HepG2 (cell line): ENCODE measurements at regions not wholly inside any gene's neighbourhood (a gene's known extent, or its start where the extent isn't known, plus 50 kb on each side); places are given as distances from the start of the nearest gene placed in this dataset.
A peak's percentile ranks its signal among the peaks of the same experiment; 100 is the strongest.

Source experiments
- ATAC-seq: fragments of 200-7000 bp; cut with Tn5 transposase; 3 replicates; pipeline ENCODE4 v1.9.1; 2020; ENCODE audit warnings: mild to moderate bottlenecking, moderate library complexity
- BruUV-seq: library from RNA; stranded (reverse); fragments of 400-500 nt; replicated peaks from 2 replicates; lab custom pipeline; 2021; lab: Mats Ljungman, UMichigan
- CTCF ChIA-PET: fragments of 300-600 bp; formaldehyde crosslinking; extraction: SDS; loops from one replicate; lab custom pipeline; 2021; ENCODE audit warnings: low total read pairs, inconsistent platforms, low intra/inter-chr PET ratio; lab: Yijun Ruan, JAX
- POLR2A ChIA-PET: fragments of 350-600 bp; sonication (Branson Sonifier 250); formaldehyde crosslinking; loops from one replicate; lab custom pipeline; 2020; ENCODE audit warnings: antibody characterized with exemption, inconsistent platforms; lab: Yijun Ruan, JAX
- DNase-seq: peaks from one replicate; pipeline ENCODE4 v3.0.0-alpha.2; 2015; ENCODE audit warnings: low spot score
- FAIRE-seq: peaks from 3 replicates; lab custom pipeline; 2011; peaks lifted over from hg19 to GRCh38; lab: Jason Lieb, UNC
- H2AFZ ChIP-seq: one replicate; pipeline ENCODE4 v1.6.1; 2011; ENCODE audit warnings: low read length, inconsistent platforms
- H3K27ac ChIP-seq: fragments of 300-600 bp; 3 replicates; pipeline ENCODE4 v1.8.0; 2011; ENCODE audit warnings: mixed run types, mild to moderate bottlenecking, mixed read lengths, low read length, inconsistent platforms; ENCODE audit not compliant: insufficient read depth; ENCODE audit errors: extremely low read length
- H3K27me3 ChIP-seq, 2 experiments: fragments of 200-600 bp in 1 of 2; 2 replicates in 1 of 2; 3 replicates in 1 of 2; pipeline versions ENCODE4 v1.6.0 to v1.8.0; 2011; ENCODE audit warnings: low read length in 2 of 2, mild to moderate bottlenecking in 2 of 2, moderate library complexity in 2 of 2, inconsistent platforms in 1 of 2; ENCODE audit not compliant: insufficient read depth in 2 of 2, control insufficient read depth in 1 of 2
- H3K36me3 ChIP-seq, 2 experiments: fragments of 200-600 bp in 1 of 2; replicated peaks in 1 of 2; 2 replicates in 1 of 2; 3 replicates in 1 of 2; pipeline versions ENCODE4 v1.5.1 to v1.8.0; 2011; ENCODE audit warnings: low read length in 2 of 2, inconsistent platforms in 1 of 2; ENCODE audit not compliant: insufficient read depth in 2 of 2, control insufficient read depth in 1 of 2
- H3K4me1 ChIP-seq: 2 replicates; pipeline ENCODE4 v1.5.1; 2012; ENCODE audit warnings: low read length, inconsistent platforms; ENCODE audit not compliant: insufficient read depth
- H3K4me2 ChIP-seq: 2 replicates; pipeline ENCODE4 v1.6.0; 2011; ENCODE audit warnings: low read depth, low read length, inconsistent platforms
- H3K4me3 ChIP-seq, 3 experiments: fragments of 200-600 bp in 1 of 3; sonication (generic), shearing (Covaris generic) in 1 of 3; replicated peaks in 1 of 3; 2 replicates each; pipeline ENCODE4 v1.5.1; 2011 to 2016; ENCODE audit warnings: low read length in 3 of 3, inconsistent platforms in 2 of 3, low read depth in 2 of 3, mild to moderate bottlenecking in 2 of 3, control low read depth in 1 of 3, mixed read lengths in 1 of 3; ENCODE audit not compliant: insufficient read depth in 1 of 3
- H3K79me2 ChIP-seq: one replicate; pipeline ENCODE4 v1.6.1; 2011; ENCODE audit warnings: low read length, inconsistent platforms; ENCODE audit not compliant: insufficient read depth
- H3K9ac ChIP-seq: 2 replicates; pipeline ENCODE4 v1.6.0; 2011; ENCODE audit warnings: mild to moderate bottlenecking, low read depth, low read length, inconsistent platforms; ENCODE audit not compliant: insufficient read depth
- H3K9me3 ChIP-seq: 2 replicates; pipeline ENCODE4 v1.5.1; 2012; ENCODE audit warnings: mild to moderate bottlenecking, low read length
- H4K20me1 ChIP-seq: 2 replicates; pipeline ENCODE4 v1.6.0; 2011; ENCODE audit warnings: inconsistent platforms, mild to moderate bottlenecking, low read length, moderate library complexity; ENCODE audit not compliant: insufficient read depth
- CENPT ChIP-seq: sonication (generic); formaldehyde crosslinking; IDR thresholded peaks from 2 replicates; pipeline ENCODE4 v1.8.0; 2022; ENCODE audit warnings: low read depth, mild to moderate bottlenecking, moderate library complexity, missing genetic modification reagents
- GFI1 ChIP-seq: sonication (generic); formaldehyde crosslinking; IDR thresholded peaks from 2 replicates; pipeline ENCODE4 v1.5.0; 2020; ENCODE audit warnings: missing genetic modification reagents, mild to moderate bottlenecking, borderline replicate concordance
- HIVEP1 ChIP-seq: sonication (generic); formaldehyde crosslinking; IDR thresholded peaks from 2 replicates; pipeline ENCODE4 v1.4.0; 2020; ENCODE audit warnings: mild to moderate bottlenecking, missing genetic modification reagents
- KDM2A ChIP-seq: sonication (generic); formaldehyde crosslinking; IDR thresholded peaks from 2 replicates; pipeline ENCODE4 v1.4.0; 2020; ENCODE audit warnings: low read depth, missing genetic modification reagents, borderline replicate concordance
- POLR2A ChIP-seq, 2 experiments: IDR thresholded peaks; 2 replicates each; pipeline ENCODE4 v1.6.1; 2011; ENCODE audit warnings: low read depth in 2 of 2, low read length in 2 of 2, mild to moderate bottlenecking in 1 of 2, moderate library complexity in 1 of 2; ENCODE audit not compliant: insufficient read depth in 1 of 2
- RORA ChIP-seq: sonication (generic); formaldehyde crosslinking; IDR thresholded peaks from 2 replicates; pipeline ENCODE4 v1.5.0; 2020; ENCODE audit warnings: mild to moderate bottlenecking, missing genetic modification reagents, moderate library complexity
- ZNF235 ChIP-seq: sonication (generic); formaldehyde crosslinking; IDR thresholded peaks from 2 replicates; pipeline ENCODE4 v1.8.1; 2023; ENCODE audit warnings: mild to moderate bottlenecking, missing genetic modification reagents, borderline replicate concordance
- ZNF274 ChIP-seq: sonication (generic); formaldehyde crosslinking; IDR thresholded peaks from 2 replicates; pipeline ENCODE4 v1.5.1; 2020; ENCODE audit warnings: mild to moderate bottlenecking, missing genetic modification reagents
- ZNF598 ChIP-seq: sonication (generic); formaldehyde crosslinking; IDR thresholded peaks from 2 replicates; pipeline ENCODE4 v1.5.1; 2020; ENCODE audit warnings: mild to moderate bottlenecking, missing genetic modification reagents, borderline replicate concordance
- ZNF670 ChIP-seq: sonication (generic); formaldehyde crosslinking; IDR thresholded peaks from 2 replicates; pipeline ENCODE4 v1.8.0; 2022; ENCODE audit warnings: mild to moderate bottlenecking, missing genetic modification reagents, borderline replicate concordance
- ZNF83 ChIP-seq: sonication (generic); formaldehyde crosslinking; IDR thresholded peaks from 2 replicates; pipeline ENCODE4 v1.4.0; 2020; ENCODE audit warnings: missing genetic modification reagents, mild to moderate bottlenecking, borderline replicate concordance
- WGBS: methylation state at CpG from one replicate; pipeline ENCODE4 v1.1.6; 2017; ENCODE audit warnings: low lambda C conversion rate; 5-methylcytosine and 5-hydroxymethylcytosine counted together
- in situ Hi-C: cut with HindIII; loops from 2 replicates; pipeline ENCODE4 v1.10.0; 2017; ENCODE audit warnings: low pct_unique_long_range_greater_than_20kb; ENCODE audit not compliant: extremely low pct_ligation_motif_present
- intact Hi-C: fragments of 100-400 bp; cut with micrococcal nuclease; formaldehyde crosslinking; loops from one replicate; pipeline ENCODE4 v1.10.0; 2022; ENCODE audit not compliant: unreplicated experiment
- TF ChIP-seq, protein P1 (sequence below): sonication (generic); formaldehyde crosslinking; IDR thresholded peaks from 2 replicates; pipeline ENCODE4 v1.5.0; 2020; ENCODE audit warnings: missing genetic modification reagents
- TF ChIP-seq, protein P2 (sequence below): sonication (generic); formaldehyde crosslinking; IDR thresholded peaks from 2 replicates; pipeline ENCODE4 v1.9.0; 2021; ENCODE audit warnings: missing genetic modification reagents, borderline replicate concordance
- TF ChIP-seq, protein P3 (sequence below): sonication (generic); formaldehyde crosslinking; IDR thresholded peaks from 2 replicates; pipeline ENCODE4 v1.8.1; 2023; ENCODE audit warnings: mild to moderate bottlenecking, moderate library complexity, missing genetic modification reagents

- TF ChIP-seq, protein P1, sequence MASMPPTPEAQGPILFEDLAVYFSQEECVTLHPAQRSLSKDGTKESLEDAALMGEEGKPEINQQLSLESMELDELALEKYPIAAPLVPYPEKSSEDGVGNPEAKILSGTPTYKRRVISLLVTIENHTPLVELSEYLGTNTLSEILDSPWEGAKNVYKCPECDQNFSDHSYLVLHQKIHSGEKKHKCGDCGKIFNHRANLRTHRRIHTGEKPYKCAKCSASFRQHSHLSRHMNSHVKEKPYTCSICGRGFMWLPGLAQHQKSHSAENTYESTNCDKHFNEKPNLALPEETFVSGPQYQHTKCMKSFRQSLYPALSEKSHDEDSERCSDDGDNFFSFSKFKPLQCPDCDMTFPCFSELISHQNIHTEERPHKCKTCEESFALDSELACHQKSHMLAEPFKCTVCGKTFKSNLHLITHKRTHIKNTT (CRISPR knock-in tag), result no peak
- TF ChIP-seq ZNF83 (CRISPR knock-in tag) (0 out of 2 replicates have a peak, but pooled peaks have one; percentile 27), KDM2A (CRISPR knock-in tag) (no peak), RORA (no peak)
Observed at GRCh38 chr11:126147208-126148111, 64.0 kb downstream of the RPUSD4 start (continued).

GRCh38 chr11:126146454-126147192 lies 64.8 kb downstream of the RPUSD4 start:
- 7% methylated on average over 13 of the region's 23 CpGs for WGBS
- Histone ChIP-seq H3K9ac (peak overlapping the region; percentile 78), H3K4me2 (peak overlapping the region; percentile 100), H3K4me1 (peaks cover 78% of the 10 kb centered on the region), H3K4me3 (peak overlapping the region; percentile 46 to 83 (median 55)), H2AFZ (no peak overlapping the region), H4K20me1 (no peaks in the 10 kb centered on the region), H3K36me3 (no peaks in the 10 kb centered on the region), H3K27me3 (no peaks in the 10 kb centered on the region), H3K79me2 (no peaks in the 10 kb centered on the region), H3K9me3 (no peaks in the 10 kb centered on the region), H3K27ac (peak overlapping the region; percentile 88)
- FAIRE-seq (no peak), DNase-seq (peak; percentile 84), ATAC-seq (peak; percentile 65)
- BruUV-seq, result TSS peak; percentile 44
- intact Hi-C loops (loop anchor here (1.0 to 2.0 kb wide), 3 partner anchors 40 to 84 kb away; partner anchors contain the start of gene CDON), in situ Hi-C loops (no loop called here)
- ChIA-PET POLR2A (interaction anchor here (0.6 to 4.9 kb wide), 17 partner anchors 9 to 135 kb away, joined by 3 to 104 read pairs (median 6); partner anchors contain the start of genes CDON and FAM118B), CTCF (no interaction called here)
- TF ChIP-seq ZNF274 (0 out of 2 replicates have a peak, but pooled peaks have one; percentile 41), GFI1 (CRISPR knock-in tag) (peak; percentile 59; the same call in 1 of the 2 replicates), POLR2A (IDR thresholded peaks at IDR 0.05; ENCODE audit: insufficient read depth in 1 of 2, low read depth in 2 of 2, low read length in 2 of 2) (peak in 1 of 2 experiments; percentile 37; a peak in 1 of 4 replicates), CENPT (CRISPR knock-in tag) (no peak), HIVEP1 (CRISPR knock-in tag) (0 out of 2 replicates have a peak, but pooled peaks have one; percentile 24), ZNF670 (no peak), ZNF598 (CRISPR knock-in tag) (no peak), ZNF235 (peak; percentile 14; the same call in 1 of the 2 replicates)
- TF ChIP-seq, protein P2, sequence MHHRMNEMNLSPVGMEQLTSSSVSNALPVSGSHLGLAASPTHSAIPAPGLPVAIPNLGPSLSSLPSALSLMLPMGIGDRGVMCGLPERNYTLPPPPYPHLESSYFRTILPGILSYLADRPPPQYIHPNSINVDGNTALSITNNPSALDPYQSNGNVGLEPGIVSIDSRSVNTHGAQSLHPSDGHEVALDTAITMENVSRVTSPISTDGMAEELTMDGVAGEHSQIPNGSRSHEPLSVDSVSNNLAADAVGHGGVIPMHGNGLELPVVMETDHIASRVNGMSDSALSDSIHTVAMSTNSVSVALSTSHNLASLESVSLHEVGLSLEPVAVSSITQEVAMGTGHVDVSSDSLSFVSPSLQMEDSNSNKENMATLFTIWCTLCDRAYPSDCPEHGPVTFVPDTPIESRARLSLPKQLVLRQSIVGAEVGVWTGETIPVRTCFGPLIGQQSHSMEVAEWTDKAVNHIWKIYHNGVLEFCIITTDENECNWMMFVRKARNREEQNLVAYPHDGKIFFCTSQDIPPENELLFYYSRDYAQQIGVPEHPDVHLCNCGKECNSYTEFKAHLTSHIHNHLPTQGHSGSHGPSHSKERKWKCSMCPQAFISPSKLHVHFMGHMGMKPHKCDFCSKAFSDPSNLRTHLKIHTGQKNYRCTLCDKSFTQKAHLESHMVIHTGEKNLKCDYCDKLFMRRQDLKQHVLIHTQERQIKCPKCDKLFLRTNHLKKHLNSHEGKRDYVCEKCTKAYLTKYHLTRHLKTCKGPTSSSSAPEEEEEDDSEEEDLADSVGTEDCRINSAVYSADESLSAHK (CRISPR knock-in tag), result no peak
- TF ChIP-seq, protein P3, sequence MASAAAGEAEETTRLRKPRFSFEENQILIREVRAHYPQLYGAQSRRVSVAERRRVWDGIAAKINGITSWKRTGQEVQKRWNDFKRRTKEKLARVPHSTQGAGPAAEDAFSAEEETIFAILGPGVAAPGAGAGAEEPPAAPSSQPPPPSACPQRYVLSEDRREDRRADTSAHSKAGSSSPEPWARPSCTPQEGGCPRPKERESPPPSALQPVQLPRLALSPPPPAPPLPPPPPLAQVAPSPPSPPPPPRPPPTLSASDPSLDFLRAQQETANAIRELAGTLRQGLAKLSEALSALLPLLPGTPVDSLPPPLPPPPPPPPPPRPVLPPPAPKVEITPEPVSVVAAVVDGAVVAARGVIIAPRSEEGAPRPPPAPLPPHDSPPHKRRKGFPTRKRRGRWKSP (CRISPR knock-in tag), result no peak
